BLaER1 treated with 17β-estradiol and CSF1 and Interleukin-3, amounts not matched to agents 10 nM and 100 nM (cell line): ENCODE measurements at regions not wholly inside any gene's neighbourhood (a gene's known extent, or its start where the extent isn't known, plus 50 kb on each side); places are given as distances from the start of the nearest gene placed in this dataset.

Experiments used
- H3K27ac ChIP-seq, 11 experiments: shearing (Covaris generic); formaldehyde crosslinking; 2 replicates each; pipeline ENCODE4 v1.8.1; 2022
- H3K27me3 ChIP-seq, 11 experiments: shearing (Covaris generic); formaldehyde crosslinking; 2 replicates each; pipeline ENCODE4 v1.8.1; 2022
- H3K36me3 ChIP-seq, 11 experiments: shearing (Covaris generic); formaldehyde crosslinking; 2 replicates each; pipeline ENCODE4 v1.8.1; 2022
- H3K4me1 ChIP-seq, 10 experiments: shearing (Covaris generic); formaldehyde crosslinking; 2 replicates each; pipeline ENCODE4 v1.8.1; 2022
- H3K4me2 ChIP-seq, 11 experiments: shearing (Covaris generic); formaldehyde crosslinking; 2 replicates each; pipeline ENCODE4 v1.8.1; 2022
- H3K4me3 ChIP-seq, 10 experiments: shearing (Covaris generic); formaldehyde crosslinking; 2 replicates each; pipeline ENCODE4 v1.8.1; 2022
- H3K9ac ChIP-seq, 11 experiments: shearing (Covaris generic); formaldehyde crosslinking; 2 replicates each; pipeline ENCODE4 v1.8.1; 2022
- H3K9me3 ChIP-seq, 11 experiments: shearing (Covaris generic); formaldehyde crosslinking; replicated peaks in 1 of 11; 2 replicates each; pipeline ENCODE4 v1.8.1; 2022
- H4K20me1 ChIP-seq, 11 experiments: shearing (Covaris generic); formaldehyde crosslinking; 2 replicates each; pipeline ENCODE4 v1.8.1; 2022
- Cebpa-rat ChIP-seq, 11 experiments: shearing (Covaris generic); IDR thresholded peaks; 2 replicates each; pipeline ENCODE4 v1.8.1; 2022

GRCh38 chr12:92215358-92215757 is 69.7 kb upstream of the BTG1 start:
- no peaks in the 10 kb centered on the region for H4K20me1 ChIP-seq
- no peak overlapping the region for H3K9ac ChIP-seq
- H3K36me3 ChIP-seq, result no peaks in the 10 kb centered on the region; a peak in 1 of 22 replicates
- H3K27me3 ChIP-seq, result no peaks in the 10 kb centered on the region
- H3K27ac ChIP-seq, result no peak overlapping the region
- no peak overlapping the region for H3K4me2 ChIP-seq
- peaks cover 3 to 32% (median 19%) of the 10 kb centered on the region in 11 experiments; a peak in 16 of 22 replicates for H3K9me3 ChIP-seq
- H3K4me1 ChIP-seq, result peaks cover 9 to 47% (median 11%) of the 10 kb centered on the region in 10 experiments; a peak in 18 of 20 replicates
- TF ChIP-seq Cebpa-rat (IDR thresholded peaks at IDR 0.05), result no peak
- no peak overlapping the region for H3K4me3 ChIP-seq

GRCh38 chr12:92213166-92213565 is 67.5 kb upstream of the BTG1 start:
- Histone ChIP-seq H3K36me3 (no peaks in the 10 kb centered on the region; a peak in 1 of 22 replicates), H3K4me3 (no peak overlapping the region), H4K20me1 (no peaks in the 10 kb centered on the region), H3K9me3 (peaks cover 3 to 40% (median 25%) of the 10 kb centered on the region in 11 experiments; a peak in 16 of 22 replicates), H3K27me3 (no peaks in the 10 kb centered on the region), H3K4me1 (peaks cover 25 to 56% (median 27%) of the 10 kb centered on the region in 10 experiments), H3K4me2 (peak overlapping the region in 3 of 11 experiments; percentile 57 to 71 (median 62); a peak in 6 of 22 replicates), H3K9ac (0 out of 22 replicates have a peak overlapping the region, but pooled peaks of 1 of the 11 experiments have one; percentile 40), H3K27ac (peak overlapping the region in 1 of 11 experiments; percentile 16; a peak in 2 of 22 replicates)
- TF ChIP-seq Cebpa-rat (IDR thresholded peaks at IDR 0.05), result no peak

GRCh38 chr12:92210071-92210470 is 64.4 kb upstream of the BTG1 start:
- peaks cover 28 to 56% (median 31%) of the 10 kb centered on the region in 10 experiments for H3K4me1 ChIP-seq
- no peaks in the 10 kb centered on the region for H4K20me1 ChIP-seq
- peak overlapping the region; percentile 61 to 87 (median 78) for H3K4me2 ChIP-seq
- TF ChIP-seq Cebpa-rat (IDR thresholded peaks at IDR 0.05), result no peak
- H3K27ac ChIP-seq, result peak overlapping the region in 8 of 11 experiments; percentile 66 to 89 (median 80); a peak in 14 of 22 replicates
- no peak overlapping the region for H3K9ac ChIP-seq
- no peak overlapping the region for H3K4me3 ChIP-seq
- no peaks in the 10 kb centered on the region for H3K27me3 ChIP-seq
- no peaks in the 10 kb centered on the region; a peak in 1 of 22 replicates for H3K36me3 ChIP-seq
- peaks cover 3 to 25% (median 23%) of the 10 kb centered on the region in 11 experiments; a peak in 16 of 22 replicates for H3K9me3 ChIP-seq

- H3K9me3 ChIP-seq, result peaks cover 3 to 25% (median 23%) of the 10 kb centered on the region in 11 experiments; a peak in 16 of 22 replicates
Measured at GRCh38 chr12:92208613-92209121, 63.0 kb upstream of the BTG1 start.

GRCh38 chr12:92206596-92206995 is 61.0 kb upstream of the BTG1 start:
- H3K27me3 ChIP-seq, result no peaks in the 10 kb centered on the region
- peaks cover 28 to 42% (median 31%) of the 10 kb centered on the region in 10 experiments for H3K4me1 ChIP-seq
- no peak overlapping the region for H3K9ac ChIP-seq
- no peak for TF ChIP-seq Cebpa-rat (IDR thresholded peaks at IDR 0.05)
- no peaks in the 10 kb centered on the region for H4K20me1 ChIP-seq
- no peaks in the 10 kb centered on the region; a peak in 1 of 22 replicates for H3K36me3 ChIP-seq
- no peak overlapping the region; a peak in 1 of 22 replicates for H3K27ac ChIP-seq
- H3K4me3 ChIP-seq, result no peak overlapping the region
- H3K9me3 ChIP-seq, result peaks cover 3 to 26% (median 21%) of the 10 kb centered on the region in 11 experiments; a peak in 16 of 22 replicates
- no peak overlapping the region for H3K4me2 ChIP-seq

More at GRCh38 chr12:92208613-92209121, 63.0 kb upstream of the BTG1 start:
- Histone ChIP-seq H3K4me3 (peak overlapping the region in 4 of 10 experiments; percentile 1 to 38 (median 23); a peak in 6 of 20 replicates), H3K27me3 (no peaks in the 10 kb centered on the region), H3K36me3 (no peaks in the 10 kb centered on the region; a peak in 1 of 22 replicates), H3K27ac (peak overlapping the region; percentile 64 to 89 (median 78); a peak in 21 of 22 replicates), H3K4me2 (peak overlapping the region; percentile 61 to 87 (median 78)), H3K9ac (peak overlapping the region in 10 of 11 experiments; percentile 16 to 72 (median 64); a peak in 20 of 22 replicates), H3K4me1 (peaks cover 28 to 53% (median 31%) of the 10 kb centered on the region in 10 experiments), H4K20me1 (no peaks in the 10 kb centered on the region)
- no peak for TF ChIP-seq Cebpa-rat (IDR thresholded peaks at IDR 0.05)

GRCh38 chr12:92206011-92206410 is 60.4 kb upstream of the BTG1 start:
- Histone ChIP-seq H3K4me1 (peaks cover 28 to 42% (median 31%) of the 10 kb centered on the region in 10 experiments), H3K9ac (no peak overlapping the region), H3K27me3 (no peaks in the 10 kb centered on the region), H3K4me3 (no peak overlapping the region), H4K20me1 (no peaks in the 10 kb centered on the region), H3K36me3 (no peaks in the 10 kb centered on the region), H3K9me3 (peaks cover 3 to 20% (median 15%) of the 10 kb centered on the region in 11 experiments; a peak in 16 of 22 replicates), H3K4me2 (no peak overlapping the region), H3K27ac (no peak overlapping the region)
- TF ChIP-seq Cebpa-rat (IDR thresholded peaks at IDR 0.05), result no peak

GRCh38 chr12:92199819-92200576 is 54.4 kb upstream of the BTG1 start:
- no peaks in the 10 kb centered on the region for H3K36me3 ChIP-seq

GRCh38 chr12:92197815-92198214 is 52.2 kb upstream of the BTG1 start:
- no peaks in the 10 kb centered on the region for H3K27me3 ChIP-seq
- H3K4me3 ChIP-seq, result no peak overlapping the region
- no peaks in the 10 kb centered on the region for H3K36me3 ChIP-seq
- no peak overlapping the region for H3K27ac ChIP-seq
- no peak for TF ChIP-seq Cebpa-rat (IDR thresholded peaks at IDR 0.05)
- H3K4me1 ChIP-seq, result no peaks in the 10 kb centered on the region
- H3K9ac ChIP-seq, result no peak overlapping the region
- H4K20me1 ChIP-seq, result no peaks in the 10 kb centered on the region
- peaks cover 9 to 16% (median 13%) of the 10 kb centered on the region in 11 experiments; a peak in 19 of 22 replicates for H3K9me3 ChIP-seq
- no peak overlapping the region for H3K4me2 ChIP-seq

More at GRCh38 chr12:92199819-92200576, 54.4 kb upstream of the BTG1 start:
- Histone ChIP-seq H3K27ac (no peak overlapping the region), H3K4me3 (no peak overlapping the region), H3K9ac (no peak overlapping the region), H3K4me1 (no peaks in the 10 kb centered on the region), H3K27me3 (no peaks in the 10 kb centered on the region), H4K20me1 (no peaks in the 10 kb centered on the region), H3K4me2 (no peak overlapping the region), H3K9me3 (peaks cover 9 to 16% (median 15%) of the 10 kb centered on the region in 11 experiments; a peak in 19 of 22 replicates)
- TF ChIP-seq Cebpa-rat (IDR thresholded peaks at IDR 0.05), result no peak

- Histone ChIP-seq H3K27ac (no peak overlapping the region), H3K9ac (no peak overlapping the region), H3K36me3 (no peaks in the 10 kb centered on the region), H3K9me3 (peaks cover 9 to 16% (median 11%) of the 10 kb centered on the region in 11 experiments; a peak in 19 of 22 replicates), H3K4me1 (peaks cover 4 to 12% (median 7%) of the 10 kb centered on the region in 10 experiments; a peak in 18 of 20 replicates), H3K4me3 (no peak overlapping the region), H3K4me2 (no peak overlapping the region), H3K27me3 (no peaks in the 10 kb centered on the region), H4K20me1 (no peaks in the 10 kb centered on the region)
- TF ChIP-seq Cebpa-rat (IDR thresholded peaks at IDR 0.05), result no peak
Measured at GRCh38 chr12:92196368-92196767, 50.7 kb upstream of the BTG1 start.
